ENCODE measurements at regions not wholly inside any gene's neighbourhood (a gene's known extent, or its start where the extent isn't known, plus 50 kb on each side); places are given as distances from the start of the nearest gene placed in this dataset.
A peak's percentile ranks its signal among the peaks of the same experiment; 100 is the strongest.

DNA sequence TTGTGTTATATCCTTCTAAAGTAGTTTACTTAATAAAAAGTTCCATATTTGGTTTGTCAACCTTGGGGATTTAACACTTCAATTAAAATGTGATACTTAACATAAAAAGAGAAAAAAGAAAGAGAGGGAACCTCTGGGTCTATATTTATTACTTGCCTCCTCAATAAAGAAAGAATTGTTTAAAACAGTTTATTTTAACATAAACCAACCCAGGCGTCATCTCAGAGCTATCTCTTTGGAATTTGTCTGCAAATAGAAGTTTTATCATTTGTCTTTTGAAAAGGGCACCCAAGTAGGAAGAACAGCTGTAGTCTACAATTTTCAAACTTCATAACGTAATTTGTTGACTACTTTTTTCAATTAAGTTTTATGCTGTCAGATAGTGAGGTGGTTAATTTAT lies 364.1 kb downstream of the KCNJ2 start:
- H3K4me3 ChIP-seq (ENCODE audit: low read length) = no peak overlapping the region
- no peak for DNase-seq (ENCODE audit: low read depth)
- TF ChIP-seq, protein P1, sequence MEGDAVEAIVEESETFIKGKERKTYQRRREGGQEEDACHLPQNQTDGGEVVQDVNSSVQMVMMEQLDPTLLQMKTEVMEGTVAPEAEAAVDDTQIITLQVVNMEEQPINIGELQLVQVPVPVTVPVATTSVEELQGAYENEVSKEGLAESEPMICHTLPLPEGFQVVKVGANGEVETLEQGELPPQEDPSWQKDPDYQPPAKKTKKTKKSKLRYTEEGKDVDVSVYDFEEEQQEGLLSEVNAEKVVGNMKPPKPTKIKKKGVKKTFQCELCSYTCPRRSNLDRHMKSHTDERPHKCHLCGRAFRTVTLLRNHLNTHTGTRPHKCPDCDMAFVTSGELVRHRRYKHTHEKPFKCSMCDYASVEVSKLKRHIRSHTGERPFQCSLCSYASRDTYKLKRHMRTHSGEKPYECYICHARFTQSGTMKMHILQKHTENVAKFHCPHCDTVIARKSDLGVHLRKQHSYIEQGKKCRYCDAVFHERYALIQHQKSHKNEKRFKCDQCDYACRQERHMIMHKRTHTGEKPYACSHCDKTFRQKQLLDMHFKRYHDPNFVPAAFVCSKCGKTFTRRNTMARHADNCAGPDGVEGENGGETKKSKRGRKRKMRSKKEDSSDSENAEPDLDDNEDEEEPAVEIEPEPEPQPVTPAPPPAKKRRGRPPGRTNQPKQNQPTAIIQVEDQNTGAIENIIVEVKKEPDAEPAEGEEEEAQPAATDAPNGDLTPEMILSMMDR (IDR thresholded peaks at IDR 0.05; ENCODE audit: insufficient read depth, low read depth, low read length, missing control alignments) = no peak

DNA sequence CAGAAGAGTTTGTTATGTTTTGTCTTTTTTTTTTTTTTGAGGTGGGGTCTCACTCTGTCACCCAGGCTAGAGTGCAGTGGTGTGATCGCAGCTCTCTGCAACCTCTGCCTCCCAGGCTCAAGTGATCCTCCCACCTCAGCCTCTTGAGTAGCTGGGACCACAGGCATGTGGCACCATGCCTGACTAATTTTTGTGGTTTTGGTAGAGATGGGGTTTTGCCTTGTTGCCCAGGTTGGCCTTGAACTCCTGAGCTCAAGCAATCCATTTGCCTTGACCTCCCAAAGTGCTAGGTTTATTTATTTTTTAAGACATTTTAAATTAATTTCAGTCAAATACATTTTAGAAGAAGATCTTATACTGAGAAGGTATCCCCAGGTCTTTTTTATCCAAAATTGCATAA lies 366.7 kb downstream of the KCNJ2 start:
- no peak for DNase-seq (ENCODE audit: low read depth)
- no peak overlapping the region for H3K4me3 ChIP-seq (ENCODE audit: low read length)
- TF ChIP-seq, protein P1 (IDR thresholded peaks at IDR 0.05; ENCODE audit: insufficient read depth, low read depth, low read length, missing control alignments) = no peak

DNA sequence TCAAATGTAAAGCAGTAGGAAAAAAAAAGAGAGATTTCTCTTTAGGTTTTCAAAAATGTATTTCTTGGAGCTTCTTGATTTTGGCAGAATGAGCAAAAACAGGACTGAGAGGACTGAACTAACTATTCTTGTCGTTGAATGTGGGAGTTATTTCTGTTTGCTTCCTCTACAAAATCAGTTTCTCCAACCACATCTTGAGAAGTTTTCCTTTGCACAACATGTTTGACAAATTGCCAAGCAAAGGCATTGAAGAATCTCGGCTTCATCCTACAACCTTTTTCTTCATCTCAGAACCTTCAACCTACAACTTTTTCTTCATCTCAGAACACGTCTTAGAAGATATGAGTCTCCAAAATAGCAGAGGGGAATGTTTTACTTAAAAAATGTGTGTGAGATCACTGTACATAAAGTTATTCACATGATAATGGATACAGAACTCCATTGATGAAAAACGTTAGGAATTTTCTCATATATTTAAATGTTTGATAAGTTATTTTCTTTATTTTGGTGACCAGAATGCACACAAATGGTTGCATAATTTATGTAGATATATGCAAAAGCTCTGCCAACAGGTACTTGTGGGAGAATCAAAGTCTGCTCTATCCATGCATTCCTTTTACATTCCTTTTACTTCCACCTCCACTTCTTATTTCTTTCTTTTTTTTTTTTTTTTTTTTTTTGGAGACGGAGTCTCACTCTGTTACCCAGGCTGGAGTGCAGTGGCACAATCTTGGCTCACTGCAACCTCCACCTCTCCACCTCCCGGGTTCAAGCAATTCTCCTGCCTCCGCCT lies 370.0 kb downstream of the KCNJ2 start:
- DNase-seq (ENCODE audit: low read depth) = no peak
- TF ChIP-seq, protein P1 (IDR thresholded peaks at IDR 0.05; ENCODE audit: insufficient read depth, low read depth, low read length, missing control alignments) = no peak
- H3K4me3 ChIP-seq (ENCODE audit: low read length) = no peak overlapping the region

DNA sequence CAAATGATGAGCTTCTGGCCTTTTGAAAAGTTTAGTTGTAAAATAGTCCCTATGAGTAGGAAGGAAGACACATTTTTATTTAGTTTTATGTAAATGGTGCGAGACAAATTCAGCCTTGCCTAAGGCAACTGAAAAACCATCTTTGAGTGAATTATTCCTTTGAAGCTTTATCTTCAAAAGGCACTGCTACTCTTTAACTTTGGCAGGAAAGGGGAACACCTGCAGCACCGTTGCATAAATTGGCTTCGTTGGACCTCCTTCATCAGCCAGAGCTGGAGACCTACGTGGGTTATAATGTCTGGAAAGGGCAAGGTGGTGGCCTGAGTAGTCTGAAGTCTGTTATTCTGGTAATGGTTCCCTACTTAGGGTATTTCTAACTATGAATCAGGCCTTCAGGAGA lies 373.5 kb downstream of the KCNJ2 start:
- TF ChIP-seq, protein P1 (IDR thresholded peaks at IDR 0.05; ENCODE audit: insufficient read depth, low read depth, low read length, missing control alignments) = no peak
- DNase-seq (ENCODE audit: low read depth) = no peak
- H3K4me3 ChIP-seq (ENCODE audit: low read length) = no peak overlapping the region

DNA sequence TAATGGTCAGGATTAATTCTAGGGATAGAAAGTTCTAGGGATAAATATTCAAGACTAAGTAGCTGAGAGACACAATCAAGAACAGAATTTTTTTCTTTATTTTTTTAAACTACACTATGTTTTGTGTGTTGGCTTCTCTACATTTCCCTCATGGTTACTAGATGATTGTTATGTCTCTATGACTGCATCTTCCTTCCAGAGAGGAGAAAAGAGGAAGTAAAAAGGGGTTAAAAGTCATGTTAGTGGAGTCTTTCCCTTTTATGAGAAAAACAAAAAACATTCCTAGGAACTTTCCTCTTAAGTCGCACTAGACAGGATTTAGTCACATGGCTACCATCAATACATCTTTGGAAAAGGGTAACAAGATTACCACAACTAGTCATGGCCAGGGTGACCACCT lies 375.0 kb downstream of the KCNJ2 start:
- DNase-seq (ENCODE audit: low read depth) = no peak
- TF ChIP-seq, protein P1 (IDR thresholded peaks at IDR 0.05; ENCODE audit: insufficient read depth, low read depth, low read length, missing control alignments) = no peak
- H3K4me3 ChIP-seq (ENCODE audit: low read length) = no peak overlapping the region

DNA sequence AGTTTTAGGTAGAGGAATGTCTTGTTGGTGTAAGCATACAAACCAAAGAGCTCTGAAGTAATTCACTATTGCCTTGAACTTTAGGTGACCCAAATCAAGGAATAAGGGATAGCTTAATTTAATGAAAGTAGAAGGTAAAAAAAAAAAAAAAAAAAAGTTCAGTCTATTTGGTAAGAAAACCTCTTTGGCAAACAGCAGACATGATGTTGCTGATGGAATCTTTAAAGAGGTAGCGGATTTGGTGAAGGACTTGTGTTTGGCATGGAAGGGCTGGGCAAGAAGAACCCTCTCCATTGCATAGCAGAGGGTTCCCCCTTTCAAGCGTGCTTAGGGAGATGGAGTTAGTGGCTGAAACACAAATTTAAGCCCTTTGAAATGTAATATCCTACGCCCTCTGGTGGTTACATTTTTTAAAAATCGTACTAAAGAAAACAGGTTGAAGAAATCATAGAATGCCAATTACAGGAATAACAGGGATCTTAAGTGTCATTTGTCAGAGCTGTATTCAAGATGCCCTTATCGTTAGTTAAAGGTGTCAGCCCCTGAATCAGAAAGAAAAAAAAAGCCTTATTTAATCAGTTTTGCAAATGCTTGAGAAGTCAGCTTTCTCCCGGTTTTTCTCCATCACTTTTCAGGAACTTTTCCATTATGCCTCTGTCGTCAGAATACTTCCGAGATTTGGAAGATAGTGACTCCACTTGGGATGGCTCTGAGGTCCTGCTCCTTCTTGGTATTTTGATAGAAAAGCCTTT lies 383.1 kb downstream of the KCNJ2 start:
- DNase-seq (ENCODE audit: low read depth) = peak; percentile 51
- TF ChIP-seq, protein P1 (IDR thresholded peaks at IDR 0.05; ENCODE audit: insufficient read depth, low read depth, low read length, missing control alignments) = peak; percentile 42
- no peak overlapping the region for H3K4me3 ChIP-seq (ENCODE audit: low read length)
